ENCODE measurements at regions not wholly inside any gene's neighbourhood (a gene's known extent, or its start where the extent isn't known, plus 50 kb on each side); places are given as distances from the start of the nearest gene placed in this dataset.
A peak's percentile ranks its signal among the peaks of the same experiment; 100 is the strongest.

DNA sequence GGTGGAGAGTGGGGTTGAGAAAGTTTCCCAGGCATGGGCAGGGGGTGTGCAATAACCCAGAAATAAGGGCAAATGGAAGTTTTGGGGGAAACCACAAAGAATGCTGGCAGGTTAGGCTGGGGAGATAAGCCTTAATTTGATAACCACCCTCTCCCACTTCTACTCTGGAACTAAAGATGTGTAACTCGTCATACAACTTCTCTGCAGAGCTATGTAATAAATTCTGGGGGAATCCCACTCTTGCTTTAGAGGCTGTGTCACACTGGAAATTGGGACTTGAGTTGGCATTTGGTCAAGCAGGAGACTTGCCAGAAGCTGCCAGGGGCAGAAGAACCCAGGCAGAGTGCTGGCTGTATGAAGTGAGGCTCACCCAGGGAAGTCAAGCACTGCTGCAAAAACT is 170.9 kb upstream of the CPEB2 start:
- DNase-seq, result peak; percentile 22

DNA sequence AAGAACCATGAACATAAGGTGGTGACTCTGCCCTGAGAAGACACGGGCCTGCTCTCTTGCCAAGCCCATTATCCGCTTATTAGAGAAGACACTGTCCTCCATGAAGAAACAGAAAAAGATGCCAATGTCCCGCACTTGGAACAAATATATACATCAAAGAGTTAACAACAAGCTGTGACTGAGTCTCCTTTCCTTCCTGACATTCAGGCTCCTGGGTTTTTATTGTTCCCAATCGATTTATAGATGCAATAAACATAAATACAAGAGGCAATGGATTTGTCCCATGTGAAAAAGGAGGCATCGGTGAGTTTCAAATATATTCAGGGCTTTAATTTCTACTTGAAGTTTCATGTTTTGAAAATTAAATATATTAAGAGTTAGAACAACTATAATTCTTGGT is 169.2 kb upstream of the CPEB2 start:
- DNase-seq, result no peak

DNA sequence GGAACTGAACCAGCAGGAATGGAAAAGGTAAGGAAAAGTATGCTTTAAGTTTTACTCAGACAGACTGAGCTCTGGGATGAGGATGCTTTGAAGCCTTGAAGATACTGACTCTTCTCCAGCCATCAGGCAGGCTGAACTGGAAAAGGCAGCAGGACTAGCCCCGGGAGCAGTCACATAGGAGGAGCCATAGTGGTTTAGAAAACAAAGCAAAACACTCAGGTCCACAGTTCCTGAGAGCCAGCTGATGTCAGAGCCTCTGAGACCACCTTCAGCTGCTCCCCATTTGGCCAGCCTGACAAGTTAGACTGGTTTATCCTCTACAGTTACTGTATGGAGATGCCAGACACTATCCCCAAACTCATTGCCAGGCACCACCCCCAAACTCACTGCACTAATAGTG is 167.9 kb upstream of the CPEB2 start:
- no peak for DNase-seq

DNA sequence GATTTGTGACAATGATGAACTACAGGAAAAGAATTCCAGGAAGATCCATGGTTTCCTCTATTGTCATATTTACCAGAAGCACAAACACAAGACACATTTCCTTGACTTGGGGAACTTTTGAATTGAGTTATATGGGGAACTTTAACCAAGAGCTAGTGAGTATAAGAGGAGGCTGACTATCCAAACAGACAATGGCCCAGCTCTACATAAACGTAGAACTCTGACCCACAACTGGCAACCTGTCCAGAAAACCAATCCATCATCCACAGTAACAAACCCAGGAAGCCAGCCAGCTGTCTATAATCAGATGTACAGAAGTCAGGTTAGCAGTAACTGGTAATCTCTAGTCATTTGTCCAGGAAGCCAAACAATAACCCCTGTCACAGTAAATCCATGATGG is 167.0 kb upstream of the CPEB2 start:
- DNase-seq, result no peak

DNA sequence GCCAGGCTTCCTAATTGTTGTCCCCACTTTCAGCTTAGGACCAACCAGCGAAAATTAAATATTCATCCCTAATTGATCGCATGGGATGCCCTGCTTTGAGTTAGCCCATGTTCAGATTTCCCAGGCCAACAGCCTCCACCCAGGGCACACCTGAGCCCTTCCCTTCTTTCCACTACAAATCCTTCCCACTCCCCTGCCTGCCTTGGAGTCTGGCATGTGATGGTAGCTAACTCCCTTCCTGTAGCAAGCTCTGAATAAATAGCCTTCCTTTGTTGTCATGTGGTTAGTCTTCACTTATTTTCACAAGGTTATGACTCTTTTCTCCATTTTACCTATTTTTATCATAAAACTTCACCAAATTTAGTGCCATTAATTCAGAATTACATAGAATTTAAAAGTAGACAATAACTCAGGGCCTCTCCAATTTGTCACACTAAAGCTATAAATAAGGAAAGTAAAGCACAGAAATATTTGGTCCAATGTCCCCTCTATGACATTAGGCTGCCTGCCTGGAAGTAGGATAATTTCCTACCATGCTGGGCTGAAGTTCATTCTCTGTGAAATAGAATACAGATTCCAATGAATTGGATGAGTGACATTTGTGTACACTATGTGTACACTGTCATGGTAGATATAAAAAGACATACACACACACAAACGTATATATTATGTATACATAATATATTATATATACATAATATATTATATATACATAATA is 166.4 kb upstream of the CPEB2 start:
- no peak for DNase-seq

DNA sequence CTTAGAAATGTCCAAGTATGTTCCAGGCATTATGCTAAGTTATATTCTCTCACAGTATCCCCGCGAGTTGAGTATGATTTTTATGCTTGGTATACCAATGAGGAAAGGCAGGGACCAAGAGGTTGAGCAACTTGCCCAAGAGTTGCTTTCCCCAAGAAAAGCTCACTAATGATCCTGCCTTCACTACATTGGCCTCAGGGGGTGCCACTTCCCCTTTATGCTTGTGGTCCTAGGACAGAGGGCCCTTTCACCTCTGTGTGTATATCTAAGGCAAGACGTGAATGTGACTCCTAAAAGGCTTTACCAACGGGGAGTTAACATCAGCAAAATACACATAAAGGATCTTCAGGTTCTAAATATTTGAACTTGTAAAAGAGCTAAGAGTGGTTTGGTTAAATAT is 164.4 kb upstream of the CPEB2 start:
- no peak for DNase-seq

DNA sequence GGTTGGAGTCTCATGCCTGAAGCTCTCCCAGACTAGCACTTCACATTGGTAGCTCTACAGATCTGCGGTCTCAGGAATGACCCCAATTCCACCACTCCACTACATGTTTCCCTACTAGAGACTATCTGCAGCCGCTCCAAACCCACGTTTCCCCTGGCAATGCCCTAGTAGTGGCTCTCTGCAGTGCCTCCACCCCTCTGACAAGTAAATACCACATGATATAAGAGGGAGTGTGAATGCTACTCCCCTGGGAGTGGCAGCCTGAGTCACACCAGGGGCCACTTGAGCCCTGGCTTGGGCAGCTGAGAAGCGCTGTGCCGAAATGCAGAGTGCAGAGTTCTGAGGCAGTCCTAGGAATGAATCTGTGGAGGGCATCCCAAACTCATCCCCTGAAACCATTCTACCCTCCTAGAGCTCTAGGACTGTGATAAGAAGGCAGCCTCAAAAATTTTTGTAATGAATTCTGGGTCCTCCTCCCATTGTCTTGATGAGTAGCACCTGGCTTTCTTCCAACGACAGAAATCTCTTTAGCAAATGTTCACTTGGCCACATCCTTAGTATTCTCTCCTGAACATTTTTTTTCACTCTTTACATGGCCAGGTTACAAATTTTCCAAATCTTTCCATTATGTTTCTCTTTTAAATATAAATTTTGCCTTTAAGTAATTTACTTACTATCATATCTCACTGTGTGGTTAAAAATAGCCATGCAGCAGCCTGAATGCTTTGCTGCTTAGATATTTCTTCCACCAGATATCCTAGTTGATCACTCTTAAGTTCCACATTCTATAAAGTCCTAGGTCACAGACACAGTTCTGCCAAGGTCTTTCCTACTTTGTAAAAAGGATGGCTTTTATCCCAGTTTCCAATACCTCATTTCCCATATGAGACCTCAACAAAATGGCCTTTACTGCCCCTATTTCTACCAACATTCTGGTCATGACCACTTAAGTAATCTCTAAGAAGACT is 160.2 kb upstream of the CPEB2 start:
- peak; percentile 58 for DNase-seq

DNA sequence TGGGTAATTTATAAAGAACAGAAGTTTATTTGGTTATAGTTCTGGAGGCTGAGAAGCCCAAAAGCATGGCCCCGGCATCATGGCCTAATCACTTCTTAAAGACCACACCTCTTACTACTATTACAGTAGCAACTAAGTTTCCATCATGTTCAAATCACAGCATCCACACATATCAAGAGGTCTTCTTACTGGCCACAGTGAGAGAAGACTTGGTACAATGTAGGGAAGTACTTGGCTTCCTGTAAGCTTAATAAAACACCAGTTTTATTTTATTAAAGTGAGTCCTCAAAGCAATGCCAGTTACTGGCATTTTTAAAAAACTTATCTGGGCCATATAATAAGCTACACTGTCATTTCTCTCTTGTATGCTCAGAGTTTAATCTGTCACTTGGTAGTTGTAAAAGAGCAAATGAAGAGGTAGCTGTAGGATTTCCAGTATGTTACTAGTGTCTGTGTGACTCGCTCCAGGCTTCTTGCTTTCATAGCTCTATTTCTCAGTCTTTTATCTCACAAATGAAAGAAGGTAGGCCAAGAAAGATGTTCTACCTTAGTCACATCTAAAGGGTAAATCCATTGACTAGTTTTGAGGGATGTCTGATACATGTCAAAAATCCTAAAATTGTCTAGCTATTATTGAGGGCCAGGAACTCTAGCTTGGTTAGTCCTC is 159.2 kb upstream of the CPEB2 start:
- no peak for DNase-seq

DNA sequence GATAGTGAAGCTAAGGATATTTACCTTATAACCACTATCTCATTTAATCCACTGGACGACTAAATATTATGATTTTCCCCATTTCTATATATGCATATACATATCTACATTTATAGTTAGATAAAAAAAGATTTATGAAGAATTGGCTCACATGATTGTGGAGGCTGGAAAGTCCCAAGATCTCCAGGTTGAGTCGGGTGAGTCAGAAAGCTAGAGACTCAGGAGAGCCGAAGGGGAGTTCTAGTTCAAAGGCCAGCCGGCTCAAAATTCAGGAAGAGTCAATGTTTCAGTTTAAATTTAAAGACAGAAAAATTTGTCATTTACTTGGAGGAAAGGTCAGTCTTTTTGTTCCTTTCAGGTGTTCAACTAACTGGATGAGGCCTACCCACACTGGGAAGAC is 158.2 kb upstream of the CPEB2 start:
- peak; percentile 22 for DNase-seq

DNA sequence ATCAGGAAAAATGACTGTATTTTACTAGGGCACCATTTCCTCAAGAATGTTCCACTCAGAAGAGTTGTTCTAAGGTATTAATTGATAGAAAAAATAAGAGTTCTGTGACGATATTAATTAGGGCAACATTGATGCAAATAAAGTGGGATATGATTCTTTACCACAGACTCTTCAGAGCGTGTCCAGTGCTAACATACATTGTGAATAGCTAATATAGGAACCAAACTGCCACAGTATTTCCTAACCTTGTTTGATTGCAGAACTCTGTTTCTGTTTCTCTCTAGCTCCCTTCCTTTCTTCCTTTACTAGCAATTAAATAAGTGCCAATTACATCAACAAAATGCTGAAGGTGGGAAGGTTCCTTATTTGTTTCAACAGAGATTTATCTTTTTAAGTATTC is 154.1 kb upstream of the CPEB2 start:
- no peak for DNase-seq

DNA sequence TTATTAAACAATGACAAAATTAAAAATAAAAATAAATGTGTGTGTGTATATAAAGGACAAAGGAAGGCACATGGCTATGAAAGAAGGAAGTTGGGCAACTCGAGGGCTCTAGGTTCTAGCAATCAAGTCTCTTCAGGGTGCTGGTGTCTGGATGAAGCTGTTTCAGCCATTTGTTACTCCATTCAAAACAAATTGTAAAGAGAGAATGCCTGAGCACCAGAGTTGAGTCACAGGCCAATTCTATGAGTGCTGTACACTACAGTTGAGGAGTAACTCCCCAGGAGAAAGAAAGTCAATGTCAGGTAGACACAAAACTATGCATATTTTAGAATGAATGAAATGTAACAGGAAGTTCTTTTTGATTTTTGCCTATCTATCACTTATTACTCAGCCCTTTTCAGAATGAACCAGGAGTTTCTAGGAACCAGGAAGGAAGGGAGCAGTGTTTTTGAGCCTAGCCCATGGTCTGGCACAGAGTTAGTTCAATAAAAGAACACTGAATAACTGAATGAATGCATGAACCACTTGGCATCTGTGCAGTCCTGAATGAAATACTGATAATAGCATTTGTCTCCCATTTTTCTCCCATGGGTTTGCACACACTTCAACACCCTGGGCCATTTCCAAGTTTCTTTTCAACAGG is 151.7 kb upstream of the CPEB2 start:
- no peak for DNase-seq

DNA sequence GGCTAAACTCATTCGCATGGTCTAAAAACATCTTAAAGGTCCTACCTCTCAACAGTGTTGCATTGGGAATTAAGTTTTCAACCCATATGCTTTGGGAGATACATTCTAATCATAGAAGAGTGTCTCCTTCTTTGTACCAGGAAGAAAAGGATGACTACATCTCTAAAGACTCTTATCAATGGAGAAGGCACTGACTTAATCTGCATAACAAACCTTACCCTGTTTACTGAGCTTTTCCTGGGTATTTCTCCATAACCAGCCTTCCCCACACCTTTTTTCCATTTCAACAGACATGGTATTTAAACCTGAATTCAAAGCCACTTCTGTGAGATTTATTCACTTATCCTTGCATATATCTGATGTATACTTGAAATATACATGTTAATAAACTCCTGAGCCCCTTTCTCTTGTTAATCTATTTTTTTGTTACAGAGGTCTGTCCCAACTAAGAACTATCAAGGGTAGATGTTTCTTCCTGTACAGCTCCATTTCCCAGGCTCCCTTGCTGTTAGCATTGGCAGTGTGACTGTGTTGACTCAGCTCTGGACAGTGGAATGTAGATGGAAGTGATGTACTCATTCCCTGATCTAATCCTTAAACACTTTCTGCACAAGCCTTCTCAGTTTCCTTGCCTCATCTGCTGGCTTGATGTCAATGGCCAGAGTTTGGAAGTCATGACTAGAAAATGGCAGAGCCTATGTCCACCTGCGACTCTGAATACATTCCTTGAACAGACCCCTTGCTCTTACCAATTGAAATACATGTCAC is 148.9 kb upstream of the CPEB2 start:
- DNase-seq, result peak; percentile 48

DNA sequence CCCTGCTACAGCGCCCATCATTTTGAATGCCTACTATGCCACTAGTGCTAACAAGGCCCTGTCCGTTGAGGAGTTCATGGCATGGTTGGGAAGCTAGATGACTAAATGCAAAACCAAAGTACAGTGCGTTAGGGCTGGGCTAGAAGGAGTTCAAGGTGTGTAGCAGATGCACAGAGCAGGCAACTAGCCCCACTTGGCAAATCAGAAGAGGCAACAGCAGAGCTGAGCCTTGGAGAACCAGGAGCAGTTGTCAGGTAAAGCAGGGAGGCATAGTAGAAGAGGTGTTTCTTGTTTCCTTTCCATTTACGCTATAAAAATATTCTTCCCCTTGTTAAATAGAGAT is 146.6 kb upstream of the CPEB2 start:
- DNase-seq, result no peak

DNA sequence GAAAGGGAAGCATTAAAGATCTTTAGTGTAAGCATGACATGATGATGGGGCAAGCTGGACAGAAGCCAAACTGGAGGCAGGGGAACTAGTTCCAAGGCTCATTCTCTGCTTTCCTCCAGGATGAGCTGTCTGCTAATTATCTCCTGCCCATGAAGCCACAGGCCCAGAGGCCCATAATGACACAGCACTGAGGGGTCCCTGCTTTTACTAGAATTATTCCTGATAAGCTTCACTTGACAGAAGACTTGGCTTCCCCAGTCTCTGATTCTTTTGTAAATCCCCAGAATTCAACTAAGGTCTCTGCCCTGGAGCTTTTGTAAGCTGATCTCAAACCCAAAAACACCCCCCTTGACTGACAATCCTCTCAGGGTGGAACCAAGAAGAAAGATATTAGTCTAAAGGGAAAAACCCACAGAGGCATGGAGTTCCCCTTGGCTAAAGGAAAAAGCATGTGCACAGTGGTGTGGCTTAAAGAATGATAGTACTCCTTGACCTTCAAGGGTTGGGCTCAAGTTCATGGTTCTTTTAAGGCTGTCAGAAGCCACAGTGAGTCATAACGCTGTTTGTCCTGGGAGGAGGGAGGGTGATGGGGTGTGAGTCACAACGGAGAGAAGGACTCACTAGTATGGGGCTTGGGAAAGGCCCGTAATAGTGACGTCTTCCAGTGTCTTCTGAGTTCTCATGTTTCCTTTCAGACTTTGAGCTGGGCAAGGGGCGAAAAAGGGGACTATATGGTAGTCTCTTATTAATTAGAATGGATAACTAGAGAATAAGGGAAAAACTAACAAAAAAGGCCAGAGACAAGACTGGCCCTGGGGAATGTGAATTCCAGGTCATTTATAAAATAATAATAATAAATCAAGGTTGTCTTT is 146.0 kb upstream of the CPEB2 start:
- DNase-seq, result peak; percentile 93

DNA sequence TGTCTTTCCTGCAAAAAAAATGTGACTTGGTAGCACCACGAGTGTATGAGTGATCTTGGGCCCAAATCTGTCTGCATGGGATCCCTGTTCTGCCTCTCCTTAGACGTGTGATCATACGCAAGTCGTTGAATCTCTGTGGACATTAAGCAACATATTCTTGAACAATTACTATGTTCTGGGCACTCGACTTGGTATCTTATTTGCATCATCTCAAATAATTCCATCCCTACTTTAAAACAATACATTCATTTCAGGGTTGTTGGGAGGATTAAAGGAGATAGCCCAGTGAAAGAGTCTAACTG is 145.4 kb upstream of the CPEB2 start:
- DNase-seq, result no peak

DNA sequence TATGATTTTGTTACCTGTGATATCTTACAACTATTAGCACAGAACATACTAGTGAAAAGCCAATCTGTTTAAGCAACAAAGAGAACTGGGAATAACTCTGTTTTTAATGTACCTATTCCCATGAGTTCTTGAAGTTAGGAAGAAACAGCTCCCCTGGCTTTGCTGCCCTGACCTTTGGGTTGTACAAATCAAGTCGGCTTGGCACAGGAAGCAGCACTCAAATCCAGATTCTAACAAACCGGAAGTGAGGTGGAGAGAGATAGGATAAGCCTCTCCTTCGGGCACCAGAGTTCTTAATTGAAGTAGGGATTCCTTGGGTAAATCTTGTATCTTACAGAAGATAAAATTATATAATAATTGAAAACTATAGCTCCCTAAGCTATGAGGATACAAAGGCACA is 144.8 kb upstream of the CPEB2 start:
- DNase-seq, result no peak

DNA sequence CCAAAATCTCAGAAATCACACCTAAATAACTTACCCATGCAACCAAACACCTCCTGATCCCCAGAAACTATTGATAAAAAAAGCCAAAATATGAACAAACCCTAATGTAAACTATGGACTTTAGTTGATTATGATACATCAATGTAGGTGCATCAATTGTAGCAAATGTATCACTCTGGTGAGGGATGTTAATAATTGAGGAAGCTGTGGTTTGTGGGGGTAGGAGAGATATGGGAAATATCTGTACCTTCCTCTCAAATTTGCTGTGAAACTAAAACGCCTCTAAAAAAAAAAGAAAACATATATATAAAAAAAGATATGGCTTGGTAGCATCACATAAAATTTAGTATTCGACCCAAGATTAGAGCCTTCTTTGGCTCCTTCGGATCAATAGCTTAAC is 144.3 kb upstream of the CPEB2 start:
- no peak for DNase-seq

DNA sequence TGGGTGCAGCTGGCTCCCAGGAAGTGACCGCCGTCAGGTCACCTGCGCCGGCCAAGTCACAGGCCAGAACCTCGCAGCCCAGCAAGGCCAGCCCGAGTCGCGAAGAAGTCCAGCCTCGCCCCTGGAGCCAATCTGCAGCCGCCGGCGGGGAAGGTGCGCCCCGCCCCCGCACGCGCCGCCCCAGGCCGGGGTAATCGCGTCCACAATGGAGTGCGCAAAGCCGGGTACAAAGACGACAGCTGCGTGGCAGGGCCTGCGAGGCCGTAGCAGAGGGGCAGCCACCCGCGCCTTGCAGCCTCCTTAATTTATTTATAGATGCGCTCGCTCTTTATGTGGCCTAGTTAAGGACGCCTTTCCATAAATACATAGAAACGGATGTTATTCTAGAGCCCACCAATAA is 139.4 kb upstream of the CPEB2 start:
- no peak for DNase-seq

DNA sequence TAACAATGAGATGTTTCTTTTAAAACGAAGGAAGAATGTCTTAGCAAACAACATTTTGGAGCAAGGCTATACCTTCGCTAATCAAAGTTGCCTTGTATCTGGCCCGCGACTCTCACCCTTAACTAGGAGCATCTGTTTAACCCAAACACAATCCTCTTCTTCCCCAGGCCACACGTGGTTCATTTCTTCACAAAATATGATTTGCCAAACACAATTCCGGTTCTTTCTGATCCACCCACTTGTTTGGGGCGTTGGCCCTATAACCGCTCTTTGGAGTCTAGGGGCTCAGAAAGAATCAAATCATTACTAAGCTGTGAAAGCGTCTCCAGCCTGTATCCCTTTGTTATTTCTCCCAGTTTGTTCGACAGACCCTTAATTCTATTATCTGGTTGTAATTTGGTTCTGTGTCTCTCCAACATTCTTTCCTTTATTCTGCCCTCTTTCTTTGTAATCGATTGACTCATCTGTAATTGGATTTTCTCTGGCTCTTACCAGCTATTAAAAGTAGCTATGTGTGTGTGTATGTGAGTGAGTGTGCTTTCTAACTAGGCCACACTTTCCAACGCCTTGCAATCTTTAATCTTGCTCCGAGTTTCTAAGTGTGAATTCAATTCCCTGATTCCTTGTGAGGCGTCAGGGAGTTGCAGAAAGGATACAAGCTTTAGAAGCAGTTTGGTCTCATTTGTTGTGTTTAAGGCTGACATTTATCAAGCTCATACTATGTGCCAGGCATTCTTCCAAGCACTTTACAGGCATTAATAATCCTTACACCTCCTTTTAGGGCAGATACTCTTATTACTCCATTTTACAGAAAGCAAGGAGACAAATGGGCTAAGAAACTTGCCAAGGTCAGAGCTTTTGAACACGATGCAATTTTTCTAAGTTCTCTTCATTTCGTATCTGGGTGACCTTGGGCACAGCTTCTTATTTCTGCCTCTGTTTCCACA is 138.6 kb upstream of the CPEB2 start:
- no peak for DNase-seq

DNA sequence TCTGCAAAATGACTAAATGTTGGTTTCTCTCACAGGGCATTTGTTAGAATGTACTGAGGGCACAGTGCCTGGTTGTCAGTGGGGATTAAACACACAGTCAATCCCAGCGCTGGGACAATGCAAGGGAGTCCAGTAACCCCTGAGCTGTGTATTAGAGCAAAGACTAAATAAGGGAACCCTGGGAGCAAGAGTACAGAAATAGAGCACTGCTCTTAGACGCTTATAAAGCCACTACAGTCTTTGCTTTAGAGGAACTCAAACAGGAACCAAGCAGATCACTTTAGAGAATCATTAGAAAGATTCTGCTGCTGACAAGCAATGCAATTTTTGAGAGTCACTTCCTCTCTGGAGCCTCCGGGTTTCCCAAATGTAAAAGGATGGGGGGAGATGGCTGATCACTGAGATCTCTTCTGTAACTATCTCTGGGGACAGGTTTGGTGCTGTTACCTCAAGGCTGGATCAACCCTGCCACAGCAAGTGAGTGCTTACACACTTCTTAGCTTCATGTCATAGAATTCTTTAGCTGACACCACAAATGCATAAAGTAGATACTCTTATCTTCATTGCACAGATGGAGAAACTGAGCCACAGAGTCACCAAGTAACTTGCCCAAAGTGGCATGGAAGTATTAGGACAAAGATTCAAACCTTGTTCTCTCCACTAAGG is 137.8 kb upstream of the CPEB2 start:
- no peak for DNase-seq
